ENCODE measurements at regions not wholly inside any gene's neighbourhood (a gene's known extent, or its start where the extent isn't known, plus 50 kb on each side); places are given as distances from the start of the nearest gene placed in this dataset.

GRCh38 chrX:69263251-69263820 is 98.1 kb upstream of the PJA1 start:
- TF ChIP-seq CTCF (IDR thresholded peaks at IDR 0.05) (no peak), POLR2A (IDR thresholded peaks at IDR 0.05; ENCODE audit: low read depth) (no peak), POLR2AphosphoS5 (IDR thresholded peaks at IDR 0.05) (no peak), EP300 (IDR thresholded peaks at IDR 0.05) (no peak)

Measured in esophagus muscularis mucosa (tissue), 4 donors.